ENCODE measurements at regions not wholly inside any gene's neighbourhood (a gene's known extent, or its start where the extent isn't known, plus 50 kb on each side); places are given as distances from the start of the nearest gene placed in this dataset.

GRCh38 chr4:58357947-58358346 lies 1247.8 kb upstream of the IGFBP7 start:
- no peaks in the 10 kb centered on the region for H3K4me1 ChIP-seq (ENCODE audit: control insufficient read depth, low read length)
- no peaks in the 10 kb centered on the region for H3K36me3 ChIP-seq (ENCODE audit: control insufficient read depth, low read length)
- TF ChIP-seq CTCF (IDR thresholded peaks at IDR 0.05; ENCODE audit: low read depth, low read length, poor library complexity, severe bottlenecking) (no peak), EZH2phosphoT487 (IDR thresholded peaks at IDR 0.05; ENCODE audit: borderline replicate concordance, low read length) (no peak)
- no peaks in the 10 kb centered on the region for H3K27me3 ChIP-seq (ENCODE audit: control insufficient read depth, low read length)
- H3K4me2 ChIP-seq (ENCODE audit: low read length), result no peak overlapping the region
- no peak overlapping the region for H3K27ac ChIP-seq (ENCODE audit: low read depth, low read length)
- no peaks in the 10 kb centered on the region for H3K79me2 ChIP-seq (ENCODE audit: control insufficient read depth, low read length)
- peaks cover 11% of the 10 kb centered on the region; the same call in 1 of the 2 replicates for H3K9me3 ChIP-seq (ENCODE audit: control insufficient read depth, insufficient read depth, low read length)
- H3F3A ChIP-seq (ENCODE audit: control insufficient read depth, insufficient read depth), result no peaks in the 10 kb centered on the region
- no peaks in the 10 kb centered on the region for H4K20me1 ChIP-seq (ENCODE audit: control insufficient read depth, insufficient read depth, low read depth, low read length)
- H3K4me3 ChIP-seq (ENCODE audit: low read length), result no peak overlapping the region
- no peaks in the 10 kb centered on the region for H3K9me2 ChIP-seq (replicated peaks; ENCODE audit: control insufficient read depth, low read length)

GRCh38 chr4:58325070-58325469 lies 1214.9 kb upstream of the IGFBP7 start:
- no peaks in the 10 kb centered on the region for H3K36me3 ChIP-seq (ENCODE audit: control insufficient read depth, low read length)

GRCh38 chr4:58313444-58313843 lies 1203.3 kb upstream of the IGFBP7 start:
- no peaks in the 10 kb centered on the region for H3K27me3 ChIP-seq (ENCODE audit: control insufficient read depth, low read length)
- no peaks in the 10 kb centered on the region for H3K4me1 ChIP-seq (ENCODE audit: control insufficient read depth, low read length)
- no peak overlapping the region for H3K4me2 ChIP-seq (ENCODE audit: low read length)
- no peak overlapping the region for H3K27ac ChIP-seq (ENCODE audit: low read depth, low read length)
- H3K9me2 ChIP-seq (replicated peaks; ENCODE audit: control insufficient read depth, low read length), result no peaks in the 10 kb centered on the region
- H3F3A ChIP-seq (ENCODE audit: control insufficient read depth, insufficient read depth), result no peaks in the 10 kb centered on the region
- no peaks in the 10 kb centered on the region for H3K9me3 ChIP-seq (ENCODE audit: control insufficient read depth, insufficient read depth, low read length)
- H3K36me3 ChIP-seq (ENCODE audit: control insufficient read depth, low read length), result no peaks in the 10 kb centered on the region
- H3K4me3 ChIP-seq (ENCODE audit: low read length), result no peak overlapping the region
- no peaks in the 10 kb centered on the region for H4K20me1 ChIP-seq (ENCODE audit: control insufficient read depth, insufficient read depth, low read depth, low read length)
- no peaks in the 10 kb centered on the region for H3K79me2 ChIP-seq (ENCODE audit: control insufficient read depth, low read length)
- TF ChIP-seq CTCF (IDR thresholded peaks at IDR 0.05; ENCODE audit: low read depth, low read length, poor library complexity, severe bottlenecking) (no peak), EZH2phosphoT487 (IDR thresholded peaks at IDR 0.05; ENCODE audit: borderline replicate concordance, low read length) (no peak)

More at GRCh38 chr4:58325070-58325469, 1214.9 kb upstream of the IGFBP7 start:
- H3K9me3 ChIP-seq (ENCODE audit: control insufficient read depth, insufficient read depth, low read length), result no peaks in the 10 kb centered on the region
- H3K4me1 ChIP-seq (ENCODE audit: control insufficient read depth, low read length), result no peaks in the 10 kb centered on the region
- TF ChIP-seq CTCF (IDR thresholded peaks at IDR 0.05; ENCODE audit: low read depth, low read length, poor library complexity, severe bottlenecking) (no peak), EZH2phosphoT487 (IDR thresholded peaks at IDR 0.05; ENCODE audit: borderline replicate concordance, low read length) (no peak)
- no peak overlapping the region for H3K4me2 ChIP-seq (ENCODE audit: low read length)
- no peaks in the 10 kb centered on the region for H3F3A ChIP-seq (ENCODE audit: control insufficient read depth, insufficient read depth)
- H3K9me2 ChIP-seq (replicated peaks; ENCODE audit: control insufficient read depth, low read length), result no peaks in the 10 kb centered on the region
- no peak overlapping the region for H3K4me3 ChIP-seq (ENCODE audit: low read length)
- no peaks in the 10 kb centered on the region for H3K79me2 ChIP-seq (ENCODE audit: control insufficient read depth, low read length)
- H3K27ac ChIP-seq (ENCODE audit: low read depth, low read length), result no peak overlapping the region
- H3K27me3 ChIP-seq (ENCODE audit: control insufficient read depth, low read length), result no peaks in the 10 kb centered on the region
- no peaks in the 10 kb centered on the region for H4K20me1 ChIP-seq (ENCODE audit: control insufficient read depth, insufficient read depth, low read depth, low read length)

- H3K4me2 ChIP-seq (ENCODE audit: low read length), result no peak overlapping the region
- TF ChIP-seq CTCF (IDR thresholded peaks at IDR 0.05; ENCODE audit: low read depth, low read length, poor library complexity, severe bottlenecking) (no peak), EZH2phosphoT487 (IDR thresholded peaks at IDR 0.05; ENCODE audit: borderline replicate concordance, low read length) (no peak)
Measured at GRCh38 chr4:58303456-58303855, 1193.3 kb upstream of the IGFBP7 start.

More at GRCh38 chr4:58303456-58303855, 1193.3 kb upstream of the IGFBP7 start:
- Histone ChIP-seq H3K9me2 (replicated peaks; ENCODE audit: control insufficient read depth, low read length) (no peaks in the 10 kb centered on the region), H3K4me1 (ENCODE audit: control insufficient read depth, low read length) (no peaks in the 10 kb centered on the region), H3K27ac (ENCODE audit: low read depth, low read length) (no peak overlapping the region), H3K9me3 (ENCODE audit: control insufficient read depth, insufficient read depth, low read length) (no peaks in the 10 kb centered on the region), H3K36me3 (ENCODE audit: control insufficient read depth, low read length) (no peaks in the 10 kb centered on the region), H3F3A (ENCODE audit: control insufficient read depth, insufficient read depth) (no peaks in the 10 kb centered on the region), H4K20me1 (ENCODE audit: control insufficient read depth, insufficient read depth, low read depth, low read length) (no peaks in the 10 kb centered on the region), H3K4me3 (ENCODE audit: low read length) (no peak overlapping the region), H3K79me2 (ENCODE audit: control insufficient read depth, low read length) (no peaks in the 10 kb centered on the region), H3K27me3 (ENCODE audit: control insufficient read depth, low read length) (no peaks in the 10 kb centered on the region)

Data from DOHH2 (cell line).